B cell (primary cell): ENCODE measurements at regions not wholly inside any gene's neighbourhood (a gene's known extent, or its start where the extent isn't known, plus 50 kb on each side); places are given as distances from the start of the nearest gene placed in this dataset.

Source experiments
- ATAC-seq: fragments of 200-7000 bp; cut with Tn5 transposase; one replicate; pipeline ENCODE4 v1.10.0; 2021; ENCODE audit warnings: low read depth, mild to moderate bottlenecking, moderate number of reproducible peaks, moderate library complexity
- CTCF ChIA-PET: fragments of 350-600 bp; sonication (Branson Sonifier 250); formaldehyde crosslinking; loops from one replicate; lab custom pipeline; 2021; ENCODE audit warnings: antibody characterized with exemption, inconsistent platforms; lab: Charles Lee
- POLR2A ChIA-PET: fragments of 350-600 bp; sonication (Branson Sonifier 250); formaldehyde crosslinking; loops from one replicate; lab custom pipeline; 2021; ENCODE audit warnings: antibody characterized with exemption; lab: Charles Lee
- DNase-seq: peaks from one replicate; pipeline ENCODE4 v3.0.0; 2013
- H2AFZ ChIP-seq: 2 replicates; pipeline ENCODE4 v1.6.1; 2012; ENCODE audit warnings: mild to moderate bottlenecking, low read depth, low read length; ENCODE audit not compliant: insufficient read depth, poor library complexity, severe bottlenecking
- H3K27ac ChIP-seq, 2 donors: 1 replicate in 1 of 2; 2 replicates in 1 of 2; pipeline ENCODE4 v1.5.1; 2012 to 2013; ENCODE audit warnings: low read length in 2 of 2, mild to moderate bottlenecking in 2 of 2, moderate library complexity in 1 of 2
- H3K27me3 ChIP-seq, 4 experiments: fragments of 200-600 bp in 1 of 4; sonication (generic) in 1 of 4; replicated peaks in 1 of 4; 1 replicate in 2 of 4; 2 replicates in 2 of 4; pipeline versions ENCODE4 v1.6.1 to v1.7.0; 2013 to 2016; ENCODE audit warnings: low read length in 3 of 4, mild to moderate bottlenecking in 2 of 4, mixed read lengths in 1 of 4, moderate library complexity in 1 of 4; ENCODE audit not compliant: insufficient read depth in 4 of 4, control insufficient read depth in 3 of 4; ENCODE audit errors: control extremely low read depth in 1 of 4
- H3K36me3 ChIP-seq, 2 experiments: replicated peaks in 1 of 2; 1 replicate in 1 of 2; 2 replicates in 1 of 2; pipeline versions ENCODE4 v1.6.1 to v1.7.1; 2013; ENCODE audit warnings: low read length in 1 of 2; ENCODE audit not compliant: insufficient read depth in 2 of 2, control insufficient read depth in 1 of 2; ENCODE audit errors: control extremely low read depth in 1 of 2, extremely low read depth in 1 of 2
- H3K4me1 ChIP-seq, 2 donors: fragments of 200-600 bp in 1 of 2; sonication (generic) in 1 of 2; 1 replicate in 1 of 2; 2 replicates in 1 of 2; pipeline versions ENCODE4 v1.5.1 to v1.6.1; 2013 to 2017; ENCODE audit warnings: low read length in 2 of 2; ENCODE audit not compliant: control insufficient read depth in 2 of 2, insufficient read depth in 2 of 2
- H3K4me2 ChIP-seq: replicated peaks from 2 replicates; pipeline ENCODE3; 2012; ENCODE audit warnings: mild to moderate bottlenecking, low read depth, low read length; ENCODE audit not compliant: poor library complexity, severe bottlenecking
- H3K4me3 ChIP-seq, 5 experiments: fragments of 200-600 bp in 1 of 5; sonication (generic) in 1 of 5; 1 replicate in 3 of 5; 2 replicates in 2 of 5; pipeline versions ENCODE4 v1.5.1 to v1.7.0; 2011 to 2016; ENCODE audit warnings: low read length in 4 of 5, mild to moderate bottlenecking in 4 of 5, low read depth in 2 of 5, control low read depth in 1 of 5, moderate library complexity in 1 of 5; ENCODE audit not compliant: insufficient read depth in 1 of 5; ENCODE audit errors: control extremely low read depth in 1 of 5, extremely low read depth in 1 of 5
- H3K79me2 ChIP-seq: fragments of 200-600 bp; sonication (generic); one replicate; pipeline ENCODE4 v1.6.0; 2016; ENCODE audit warnings: low read length; ENCODE audit not compliant: control insufficient read depth, insufficient read depth
- H3K9ac ChIP-seq: fragments of 200-600 bp; sonication (generic); 2 replicates; pipeline ENCODE4 v1.6.1; 2017; ENCODE audit warnings: mild to moderate bottlenecking, low read length, moderate library complexity
- H3K9me3 ChIP-seq, 3 donors: one replicate each; pipeline versions ENCODE4 v1.6.1 to v1.7.1; 2013; ENCODE audit warnings: low read length in 2 of 3; ENCODE audit not compliant: control insufficient read depth in 2 of 3, insufficient read depth in 1 of 3; ENCODE audit errors: control extremely low read depth in 1 of 3
- H4K20me1 ChIP-seq: 2 replicates; pipeline ENCODE4 v1.6.0; 2012; ENCODE audit warnings: mild to moderate bottlenecking, low read length; ENCODE audit not compliant: insufficient read depth, control insufficient read depth, poor library complexity, severe bottlenecking
- H3K27ac Mint-ChIP-seq: one replicate; pipeline ENCODE4 v1.8.0; 2021; ENCODE audit warnings: mixed read lengths
- H3K27me3 Mint-ChIP-seq: one replicate; pipeline ENCODE4 v1.8.0; 2021; ENCODE audit warnings: mixed read lengths
- H3K4me1 Mint-ChIP-seq: one replicate; pipeline ENCODE4 v1.8.0; 2021; ENCODE audit warnings: mixed read lengths
- H3K4me3 Mint-ChIP-seq: one replicate; pipeline ENCODE4 v1.8.0; 2021; ENCODE audit warnings: mixed read lengths
- H3K9me3 Mint-ChIP-seq: one replicate; pipeline ENCODE4 v1.8.0; 2022; ENCODE audit warnings: mixed read lengths; ENCODE audit not compliant: insufficient read depth
- CTCF ChIP-seq: fragments of 200-600 bp; IDR thresholded peaks from one replicate; pipeline ENCODE4 v1.8.0; 2022; ENCODE audit warnings: antibody characterized with exemption, mild to moderate bottlenecking
- EZH2 ChIP-seq: IDR thresholded peaks from 2 replicates; pipeline ENCODE4 v1.6.1; 2012; ENCODE audit warnings: borderline replicate concordance, low read depth, mild to moderate bottlenecking, moderate library complexity, low read length; ENCODE audit not compliant: insufficient read depth, poor library complexity, severe bottlenecking
- WGBS: methylation state at CpG from one replicate; pipeline ENCODE4 v1.1.5; 2013; ENCODE audit warnings: missing lambda C conversion rate; ENCODE audit not compliant: insufficient coverage; 5-methylcytosine and 5-hydroxymethylcytosine counted together
- intact Hi-C: fragments of 100-400 bp; cut with micrococcal nuclease; formaldehyde crosslinking; loops from one replicate; pipeline ENCODE4 v1.10.0; 2022

DNA sequence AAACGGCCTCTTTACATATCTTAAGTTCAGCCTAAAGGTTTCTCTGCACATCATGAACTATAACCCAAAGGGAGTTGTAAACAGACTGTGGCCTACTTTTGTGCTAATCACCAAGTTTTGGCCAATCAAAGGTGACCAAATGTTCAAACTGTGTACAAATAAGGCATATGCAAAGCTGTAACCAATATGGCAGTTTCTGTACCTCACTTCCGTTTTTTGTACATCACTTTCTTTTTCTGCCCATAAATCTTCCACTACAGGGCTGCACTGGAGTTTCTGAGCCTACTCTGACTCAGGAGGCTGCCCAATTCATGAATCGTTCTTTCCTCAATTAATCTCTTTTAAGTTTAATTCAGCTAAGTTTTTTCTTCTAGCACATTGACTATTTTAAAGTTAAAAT, 318.7 kb downstream of the SLC7A11 start:
- CTCF ChIA-PET: no interaction called here
- no peak overlapping the region for H3K9ac ChIP-seq
- ATAC-seq: no peak

DNA sequence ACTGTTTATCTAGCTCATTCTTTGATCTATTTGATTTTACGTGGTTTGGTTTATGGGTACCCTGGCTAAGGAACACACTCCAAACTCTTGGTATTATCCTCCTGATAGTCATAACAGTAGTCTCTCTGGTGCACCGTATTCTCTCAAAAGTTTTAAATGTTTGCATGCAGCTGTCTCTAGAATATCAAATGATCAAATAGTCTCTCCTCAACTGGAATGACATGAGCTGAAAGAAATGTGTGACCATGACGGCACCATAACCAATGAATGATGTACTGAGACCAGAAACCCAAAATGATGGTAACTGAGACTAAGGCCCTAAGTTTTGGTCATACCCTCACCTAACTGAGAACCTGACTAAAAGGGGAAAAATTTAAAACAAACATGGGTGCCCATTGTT, 319.4 kb downstream of the SLC7A11 start:
- ChIA-PET CTCF (no interaction called here), POLR2A (no interaction called here)
- Histone ChIP-seq H3K27ac (no peak overlapping the region), H3K9ac (no peak overlapping the region), H3K36me3 (no peaks in the 10 kb centered on the region), H3K4me2 (no peak overlapping the region), H3K4me3 (no peak overlapping the region), H3K79me2 (no peaks in the 10 kb centered on the region), H3K9me3 (no peaks in the 10 kb centered on the region), H3K27me3 (no peaks in the 10 kb centered on the region), H4K20me1 (no peaks in the 10 kb centered on the region), H2AFZ (no peak overlapping the region), H3K4me1 (no peaks in the 10 kb centered on the region)
- ATAC-seq (no peak), DNase-seq (no peak)
- Mint-ChIP-seq H3K27ac (no peak overlapping the region), H3K4me3 (no peak overlapping the region), H3K9me3 (no peaks in the 10 kb centered on the region), H3K27me3 (no peaks in the 10 kb centered on the region), H3K4me1 (no peaks in the 10 kb centered on the region)
- TF ChIP-seq EZH2: no peak
- TF ChIP-seq CTCF: no peak
- WGBS: no CpG with 5 or more reads among the region's 3 CpGs
- intact Hi-C loops: no loop called here

More for the DNA sequence above, 318.7 kb downstream of the SLC7A11 start:
- 50% methylated on average over 1 of the region's 3 CpGs for whole genome bisulfite sequencing
- H3K4me3 ChIP-seq: no peak overlapping the region
- H3K27ac Mint-ChIP-seq: no peak overlapping the region
- H3K4me2 ChIP-seq: no peak overlapping the region
- no peak for DNase-seq
- H3K9me3 Mint-ChIP-seq: no peaks in the 10 kb centered on the region
- no peaks in the 10 kb centered on the region for H3K27me3 Mint-ChIP-seq
- intact Hi-C loops: no loop called here
- H3K36me3 ChIP-seq: no peaks in the 10 kb centered on the region
- H3K4me1 ChIP-seq: no peaks in the 10 kb centered on the region
- TF ChIP-seq EZH2 (no peak), CTCF (no peak)
- H3K27me3 ChIP-seq: no peaks in the 10 kb centered on the region
- H3K4me3 Mint-ChIP-seq: no peak overlapping the region
- POLR2A ChIA-PET: no interaction called here
- H3K27ac ChIP-seq: no peak overlapping the region
- no peaks in the 10 kb centered on the region for H3K9me3 ChIP-seq
- H3K79me2 ChIP-seq: no peaks in the 10 kb centered on the region
- no peak overlapping the region for H2AFZ ChIP-seq
- no peaks in the 10 kb centered on the region for H4K20me1 ChIP-seq
- no peaks in the 10 kb centered on the region for H3K4me1 Mint-ChIP-seq
